H1 (cell line): ENCODE measurements at regions not wholly inside any gene's neighbourhood (a gene's known extent, or its start where the extent isn't known, plus 50 kb on each side); places are given as distances from the start of the nearest gene placed in this dataset.

ENCODE experiments used
- CTCF ChIA-PET: fragments of 300-600 bp; sonication (Branson Sonifier 250); formaldehyde crosslinking; loops from one replicate; lab custom pipeline; 2021; ENCODE audit not compliant: partially characterized antibody; lab: Charles Lee
- POLR2A ChIA-PET: fragments of 300-600 bp; sonication (Branson Sonifier 250); formaldehyde crosslinking; loops from one replicate; lab custom pipeline; 2021; ENCODE audit warnings: inconsistent platforms; ENCODE audit not compliant: partially characterized antibody; lab: Charles Lee
- DNase-seq, 2 experiments: peaks; one replicate each; pipeline versions ENCODE4 v3.0.0 to v3.0.0-alpha.2; 2010 to 2022; ENCODE audit warnings: low spot score in 2 of 2, low read depth in 1 of 2, mixed read lengths in 1 of 2
- FAIRE-seq: peaks from 2 replicates; lab custom pipeline; 2011; peaks lifted over from hg19 to GRCh38; lab: Jason Lieb, UNC
- H2AFZ ChIP-seq: 2 replicates; pipeline ENCODE4 v1.8.1; 2012; ENCODE audit warnings: low read length, inconsistent platforms
- H2AK5ac ChIP-seq: 2 replicates; pipeline ENCODE4 v1.6.1; 2013; ENCODE audit warnings: low read depth, low read length
- H2BK120ac ChIP-seq: replicated peaks from 2 replicates; pipeline ENCODE3; 2013; ENCODE audit warnings: low read depth, low read length, inconsistent platforms
- H2BK12ac ChIP-seq: 2 replicates; pipeline ENCODE4 v1.6.1; 2013; ENCODE audit warnings: low read depth, low read length
- H2BK15ac ChIP-seq: 2 replicates; pipeline ENCODE4 v1.6.1; 2013; ENCODE audit warnings: low read length
- H2BK20ac ChIP-seq: 2 replicates; pipeline ENCODE4 v1.6.1; 2013; ENCODE audit warnings: low read length
- H2BK5ac ChIP-seq: 2 replicates; pipeline ENCODE4 v1.6.1; 2013; ENCODE audit warnings: low read depth, low read length
- H3K14ac ChIP-seq: 2 replicates; pipeline ENCODE4 v1.6.1; 2013; ENCODE audit warnings: inconsistent platforms; ENCODE audit not compliant: insufficient read length
- H3K18ac ChIP-seq: 2 replicates; pipeline ENCODE4 v1.6.1; 2013; ENCODE audit warnings: low read length; ENCODE audit errors: extremely low read depth
- H3K23ac ChIP-seq: 2 replicates; pipeline ENCODE4 v1.6.1; 2013; ENCODE audit warnings: inconsistent platforms; ENCODE audit not compliant: insufficient read length
- H3K23me2 ChIP-seq: 2 replicates; pipeline ENCODE4 v1.6.1; 2013; ENCODE audit warnings: low read depth, low read length
- H3K27ac ChIP-seq: 2 replicates; pipeline ENCODE4 v1.6.1; 2011; ENCODE audit warnings: low read depth, low read length, inconsistent platforms
- H3K27me3 ChIP-seq, 4 experiments: replicated peaks in 1 of 4; 1 replicate in 1 of 4; 2 replicates in 3 of 4; pipeline versions ENCODE4 v1.6.1 to v1.8.1; 2011 to 2013; ENCODE audit warnings: low read length in 3 of 4, mild to moderate bottlenecking in 3 of 4, inconsistent platforms in 2 of 4, mixed read lengths in 2 of 4, moderate library complexity in 1 of 4; ENCODE audit not compliant: control insufficient read depth in 3 of 4, insufficient read depth in 3 of 4; ENCODE audit errors: extremely low read depth in 1 of 4
- H3K36me3 ChIP-seq, 4 experiments: 2 replicates each; pipeline versions ENCODE4 v1.6.1 to v1.8.1; 2011 to 2013; ENCODE audit warnings: mild to moderate bottlenecking in 4 of 4, low read length in 3 of 4, moderate library complexity in 2 of 4, control low read depth in 1 of 4, inconsistent platforms in 1 of 4; ENCODE audit not compliant: insufficient read depth in 4 of 4, control insufficient read depth in 2 of 4
- H3K4ac ChIP-seq: replicated peaks from 2 replicates; pipeline ENCODE3; 2013; ENCODE audit warnings: low read length, low read depth, mixed read lengths, inconsistent platforms; ENCODE audit not compliant: insufficient read length
- H3K4me1 ChIP-seq, 4 experiments: replicated peaks in 1 of 4; 1 replicate in 1 of 4; 2 replicates in 3 of 4; pipeline versions ENCODE4 v1.6.1 to v1.8.1; 2011 to 2013; ENCODE audit warnings: low read length in 3 of 4, inconsistent platforms in 2 of 4, mixed read lengths in 1 of 4; ENCODE audit not compliant: insufficient read depth in 4 of 4, control insufficient read depth in 3 of 4
- H3K4me2 ChIP-seq, 2 experiments: 2 replicates each; pipeline versions ENCODE4 v1.6.1 to v1.8.1; 2011 to 2013; ENCODE audit warnings: low read depth in 2 of 2, low read length in 2 of 2, control low read depth in 1 of 2, inconsistent platforms in 1 of 2, mild to moderate bottlenecking in 1 of 2; ENCODE audit not compliant: insufficient read depth in 1 of 2
- H3K4me3 ChIP-seq, 4 experiments: fragments of 200-600, 300-600 bp in 1 of 4; sonication (generic), shearing (Covaris generic), sonication (Bioruptor Twin) in 1 of 4; 2 replicates each; pipeline versions ENCODE4 v1.5.1 to v1.8.1; 2011 to 2016; ENCODE audit warnings: low read length in 4 of 4, low read depth in 3 of 4, control low read depth in 2 of 4, inconsistent platforms in 2 of 4, mild to moderate bottlenecking in 2 of 4, mixed read lengths in 1 of 4, moderate library complexity in 1 of 4; ENCODE audit not compliant: insufficient read depth in 2 of 4; ENCODE audit errors: extremely low read depth in 1 of 4
- H3K56ac ChIP-seq: replicated peaks from 2 replicates; pipeline ENCODE3; 2013; ENCODE audit warnings: low read depth, mild to moderate bottlenecking, mixed read lengths, low read length, inconsistent platforms; ENCODE audit not compliant: insufficient read length
- H3K79me1 ChIP-seq: 2 replicates; pipeline ENCODE4 v1.6.1; 2013; ENCODE audit warnings: low read depth, low read length, control low read depth
- H3K79me2 ChIP-seq, 2 experiments: 2 replicates each; pipeline versions ENCODE4 v1.6.1 to v1.8.1; 2012 to 2013; ENCODE audit warnings: low read length in 2 of 2, mild to moderate bottlenecking in 2 of 2, inconsistent platforms in 1 of 2; ENCODE audit not compliant: insufficient read depth in 2 of 2, control insufficient read depth in 1 of 2
- H3K9ac ChIP-seq, 4 experiments: replicated peaks in 1 of 4; 1 replicate in 1 of 4; 2 replicates in 3 of 4; pipeline versions ENCODE4 v1.6.1 to v1.8.1; 2011 to 2013; ENCODE audit warnings: low read depth in 3 of 4, low read length in 3 of 4, control low read depth in 2 of 4, mild to moderate bottlenecking in 2 of 4, moderate library complexity in 2 of 4, inconsistent platforms in 1 of 4; ENCODE audit errors: extremely low read depth in 1 of 4
- H3K9me3 ChIP-seq, 2 experiments: 2 replicates each; pipeline versions ENCODE4 v1.6.1 to v1.8.1; 2012 to 2013; ENCODE audit warnings: mild to moderate bottlenecking in 2 of 2, moderate library complexity in 2 of 2, control low read depth in 1 of 2, inconsistent platforms in 1 of 2, low read depth in 1 of 2, low read length in 1 of 2, mixed read lengths in 1 of 2; ENCODE audit not compliant: insufficient read depth in 2 of 2
- H4K20me1 ChIP-seq, 2 experiments: replicated peaks in 1 of 2; 2 replicates each; pipeline versions ENCODE3 to v1.8.1; 2011 to 2013; ENCODE audit warnings: inconsistent platforms in 2 of 2, low read length in 2 of 2, mild to moderate bottlenecking in 1 of 2; ENCODE audit not compliant: insufficient read depth in 2 of 2, control insufficient read depth in 1 of 2
- H4K5ac ChIP-seq: 2 replicates; pipeline ENCODE4 v1.6.1; 2013; ENCODE audit warnings: low read length, low read depth, mixed read lengths, inconsistent platforms; ENCODE audit not compliant: insufficient read length
- H4K8ac ChIP-seq: 2 replicates; pipeline ENCODE4 v1.8.0; 2013; ENCODE audit warnings: mild to moderate bottlenecking, moderate library complexity, low read length, inconsistent platforms; ENCODE audit not compliant: insufficient read depth; ENCODE audit errors: extremely low read depth
- H4K91ac ChIP-seq: replicated peaks from 2 replicates; pipeline ENCODE3; 2013; ENCODE audit warnings: low read length, mixed read lengths, inconsistent platforms; ENCODE audit not compliant: insufficient read length
- ASH2L ChIP-seq: fragments of 200-600, 300-600 bp; sonication (generic); IDR thresholded peaks from one replicate; pipeline ENCODE4 v1.7.1; 2017; ENCODE audit warnings: low read length
- CBX8 ChIP-seq: fragments of 300-800, 300-1000 bp; sonication (generic); IDR thresholded peaks from 2 replicates; pipeline ENCODE4 v1.7.1; 2016; ENCODE audit warnings: low read depth, low read length, borderline replicate concordance
- CHD2 ChIP-seq: IDR thresholded peaks from 2 replicates; pipeline ENCODE4 v1.6.1; 2012; ENCODE audit warnings: low read length, improper control_type of control experiment
- EGR1 ChIP-seq: IDR thresholded peaks from 2 replicates; pipeline ENCODE4 v1.6.1; 2011; ENCODE audit warnings: low read depth, low read length, borderline replicate concordance
- EZH2 ChIP-seq: fragments of 200-600 bp; sonication (generic); IDR thresholded peaks from 2 replicates; pipeline ENCODE4 v1.7.1; 2012; ENCODE audit warnings: low read depth, mild to moderate bottlenecking, moderate library complexity, low read length, inconsistent platforms; ENCODE audit not compliant: severe bottlenecking
- HDAC2 ChIP-seq, 2 experiments: fragments of 300-600 bp in 1 of 2; sonication (generic) in 1 of 2; IDR thresholded peaks; 2 replicates each; pipeline ENCODE4 v1.6.1; 2011 to 2012; ENCODE audit warnings: low read depth in 2 of 2, low read length in 2 of 2, mild to moderate bottlenecking in 2 of 2, moderate library complexity in 2 of 2, borderline replicate concordance in 1 of 2, inconsistent platforms in 1 of 2
- RAD21 ChIP-seq, 2 experiments: IDR thresholded peaks in 1 of 2; conservative IDR thresholded peaks in 1 of 2; 2 replicates each; pipeline ENCODE4 v1.6.1; 2011; ENCODE audit warnings: low read depth in 2 of 2, low read length in 2 of 2, improper control_type of control experiment in 1 of 2, inconsistent platforms in 1 of 2, mild to moderate bottlenecking in 1 of 2, moderate library complexity in 1 of 2
- WGBS, 2 experiments: shearing (Covaris generic) in 1 of 2; methylation state at CpG; one replicate each; pipeline versions ENCODE4 v1.1.6 to v1.1.7; 2013 to 2015; ENCODE audit warnings: low lambda C conversion rate in 2 of 2, mixed read lengths in 2 of 2, inconsistent platforms in 1 of 2, low coverage in 1 of 2, missing lambda C conversion rate in 1 of 2; ENCODE audit not compliant: insufficient replicate concordance in 2 of 2, insufficient coverage in 1 of 2, insufficient read length in 1 of 2; ENCODE audit errors: extremely low coverage in 1 of 2, missing lambda C conversion rate in 1 of 2; 5-methylcytosine and 5-hydroxymethylcytosine counted together
- TF ChIP-seq, protein P1 (sequence below), 3 experiments: IDR thresholded peaks; 1 replicate in 2 of 3; 2 replicates in 1 of 3; pipeline versions ENCODE4 v1.5.1 to v1.6.1; 2011; ENCODE audit warnings: low read length in 3 of 3, mild to moderate bottlenecking in 3 of 3, inconsistent platforms in 2 of 3, low read depth in 1 of 3, moderate library complexity in 1 of 3; ENCODE audit not compliant: insufficient read depth in 1 of 3; ENCODE audit errors: control extremely low read depth in 1 of 3
- TF ChIP-seq, protein P2 (sequence below): IDR thresholded peaks from 2 replicates; pipeline ENCODE4 v1.6.1; 2012; ENCODE audit warnings: inconsistent platforms
- TF ChIP-seq, protein P3 (sequence below): IDR thresholded peaks from 2 replicates; pipeline ENCODE4 v1.6.1; 2012; ENCODE audit warnings: inconsistent platforms

DNA sequence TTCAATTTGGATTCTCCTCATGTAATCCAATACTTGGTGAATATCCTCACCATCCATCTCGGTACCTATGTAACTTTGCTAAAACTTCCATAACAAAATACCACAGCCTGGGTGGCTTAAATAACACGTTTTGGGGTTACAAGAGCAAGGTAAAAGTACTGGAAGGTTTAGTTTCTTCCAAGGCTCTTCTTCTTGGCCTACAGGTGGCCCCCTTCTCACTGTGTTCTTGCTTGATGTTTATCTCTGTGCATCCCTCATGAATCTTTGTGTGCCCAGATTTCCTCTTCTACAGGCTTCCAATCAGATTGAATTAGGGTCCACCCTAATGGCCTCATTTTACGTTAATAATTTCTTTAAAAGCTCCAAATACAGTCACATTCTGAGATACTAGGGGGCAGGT is 163.3 kb upstream of the HCRTR2 start:
- DNase-seq (no peak), FAIRE-seq (no peak)
- ChIA-PET CTCF (interaction anchor here (0.8 to 1.6 kb wide), 7 partner anchors 10 to 92 kb away, joined by 3 to 4 read pairs (median 3); no protein-coding TSS in a partner anchor), POLR2A (no interaction called here)
- H3K9ac ChIP-seq, result no peak overlapping the region
- no peak overlapping the region for H3K56ac ChIP-seq
- H3K14ac ChIP-seq, result no peak overlapping the region
- no peak overlapping the region for H4K8ac ChIP-seq
- H2BK5ac ChIP-seq, result no peak overlapping the region
- no peaks in the 10 kb centered on the region for H3K23me2 ChIP-seq
- H3K79me2 ChIP-seq, result no peaks in the 10 kb centered on the region
- H3K4ac ChIP-seq, result no peak overlapping the region
- H3K4me3 ChIP-seq, result no peak overlapping the region
- no peaks in the 10 kb centered on the region for H3K9me3 ChIP-seq
- peaks cover 0 to 6% (median 0%) of the 10 kb centered on the region in 4 experiments; a peak in 1 of 7 replicates for H3K4me1 ChIP-seq
- H3K79me1 ChIP-seq, result no peaks in the 10 kb centered on the region
- no peak overlapping the region for H4K5ac ChIP-seq
- no peak overlapping the region for H2BK120ac ChIP-seq
- no peak overlapping the region for H3K23ac ChIP-seq
- no peak overlapping the region for H3K4me2 ChIP-seq
- H3K27ac ChIP-seq, result no peak overlapping the region
- H2AK5ac ChIP-seq, result no peak overlapping the region
- no peak overlapping the region for H4K91ac ChIP-seq
- H3K36me3 ChIP-seq, result no peaks in the 10 kb centered on the region
- WGBS, 2 experiments, result 61% methylated on average over 3 of the region's 3 CpGs; no CpG with 5 or more reads in 1 of the 2 experiments
- H2BK12ac ChIP-seq, result no peak overlapping the region
- H3K18ac ChIP-seq, result no peak overlapping the region
- H2AFZ ChIP-seq, result no peak overlapping the region
- no peak overlapping the region for H2BK20ac ChIP-seq
- no peaks in the 10 kb centered on the region for H4K20me1 ChIP-seq
- no peak overlapping the region for H2BK15ac ChIP-seq
- H3K27me3 ChIP-seq, result no peaks in the 10 kb centered on the region
- no peak for TF ChIP-seq EZH2
- TF ChIP-seq, protein P1, sequence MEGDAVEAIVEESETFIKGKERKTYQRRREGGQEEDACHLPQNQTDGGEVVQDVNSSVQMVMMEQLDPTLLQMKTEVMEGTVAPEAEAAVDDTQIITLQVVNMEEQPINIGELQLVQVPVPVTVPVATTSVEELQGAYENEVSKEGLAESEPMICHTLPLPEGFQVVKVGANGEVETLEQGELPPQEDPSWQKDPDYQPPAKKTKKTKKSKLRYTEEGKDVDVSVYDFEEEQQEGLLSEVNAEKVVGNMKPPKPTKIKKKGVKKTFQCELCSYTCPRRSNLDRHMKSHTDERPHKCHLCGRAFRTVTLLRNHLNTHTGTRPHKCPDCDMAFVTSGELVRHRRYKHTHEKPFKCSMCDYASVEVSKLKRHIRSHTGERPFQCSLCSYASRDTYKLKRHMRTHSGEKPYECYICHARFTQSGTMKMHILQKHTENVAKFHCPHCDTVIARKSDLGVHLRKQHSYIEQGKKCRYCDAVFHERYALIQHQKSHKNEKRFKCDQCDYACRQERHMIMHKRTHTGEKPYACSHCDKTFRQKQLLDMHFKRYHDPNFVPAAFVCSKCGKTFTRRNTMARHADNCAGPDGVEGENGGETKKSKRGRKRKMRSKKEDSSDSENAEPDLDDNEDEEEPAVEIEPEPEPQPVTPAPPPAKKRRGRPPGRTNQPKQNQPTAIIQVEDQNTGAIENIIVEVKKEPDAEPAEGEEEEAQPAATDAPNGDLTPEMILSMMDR (IDR thresholded peaks at IDR 0.05; ENCODE audit: control extremely low read depth in 1 of 3, insufficient read depth in 1 of 3, low read depth in 1 of 3, low read length in 3 of 3), result peak in 2 of 3 experiments; percentile 13 to 38; a peak in 2 of 4 replicates
- TF ChIP-seq, protein P2, sequence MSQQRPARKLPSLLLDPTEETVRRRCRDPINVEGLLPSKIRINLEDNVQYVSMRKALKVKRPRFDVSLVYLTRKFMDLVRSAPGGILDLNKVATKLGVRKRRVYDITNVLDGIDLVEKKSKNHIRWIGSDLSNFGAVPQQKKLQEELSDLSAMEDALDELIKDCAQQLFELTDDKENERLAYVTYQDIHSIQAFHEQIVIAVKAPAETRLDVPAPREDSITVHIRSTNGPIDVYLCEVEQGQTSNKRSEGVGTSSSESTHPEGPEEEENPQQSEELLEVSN, result no peak
- TF ChIP-seq RAD21 (IDR thresholded peaks at IDR 0.05 in 1 of 2, conservative IDR thresholded peaks at IDR 0.05 in 1 of 2; ENCODE audit: low read depth in 2 of 2, low read length in 2 of 2), result peak; percentile 40 to 52
- TF ChIP-seq HDAC2 (IDR thresholded peaks at IDR 0.05; ENCODE audit: borderline replicate concordance in 1 of 2, low read depth in 2 of 2, low read length in 2 of 2), result no peak
- TF ChIP-seq, protein P3, sequence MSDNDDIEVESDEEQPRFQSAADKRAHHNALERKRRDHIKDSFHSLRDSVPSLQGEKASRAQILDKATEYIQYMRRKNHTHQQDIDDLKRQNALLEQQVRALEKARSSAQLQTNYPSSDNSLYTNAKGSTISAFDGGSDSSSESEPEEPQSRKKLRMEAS, result no peak
- no peak for TF ChIP-seq CHD2
- no peak for TF ChIP-seq EGR1
- no peak for TF ChIP-seq CBX8
- TF ChIP-seq ASH2L, result no peak
